ENCODE measurements at regions not wholly inside any gene's neighbourhood (a gene's known extent, or its start where the extent isn't known, plus 50 kb on each side); places are given as distances from the start of the nearest gene placed in this dataset.

- DNase-seq, result no peak
These were observed 428.2 kb upstream of the RGMA start for GRCh38 chr15:93517176-93517575.

- no peak for DNase-seq
These were observed 426.4 kb upstream of the RGMA start for GRCh38 chr15:93515256-93516051.

GRCh38 chr15:93506646-93507045 lies 417.6 kb upstream of the RGMA start:
- DNase-seq, result no peak

- DNase-seq, result no peak
These were observed 416.5 kb upstream of the RGMA start for GRCh38 chr15:93505506-93505905.

GRCh38 chr15:93501946-93502345 lies 412.9 kb upstream of the RGMA start:
- DNase-seq, result no peak

- no peak for DNase-seq
These were observed 411.1 kb upstream of the RGMA start for GRCh38 chr15:93500155-93500554.

GRCh38 chr15:93497291-93497690 lies 408.3 kb upstream of the RGMA start:
- no peak for DNase-seq

GRCh38 chr15:93496888-93497287 lies 407.9 kb upstream of the RGMA start:
- no peak for DNase-seq

- DNase-seq, result no peak
These were observed 407.0 kb upstream of the RGMA start for GRCh38 chr15:93495799-93496637.

GRCh38 chr15:93493172-93493571 lies 404.2 kb upstream of the RGMA start:
- DNase-seq, result no peak

GRCh38 chr15:93491291-93491690 lies 402.3 kb upstream of the RGMA start:
- DNase-seq, result no peak

- DNase-seq, result no peak
These were observed 399.3 kb upstream of the RGMA start for GRCh38 chr15:93488296-93488713.

GRCh38 chr15:93486407-93487117 lies 397.6 kb upstream of the RGMA start:
- DNase-seq, result no peak

- no peak for DNase-seq
These were observed 396.7 kb upstream of the RGMA start for GRCh38 chr15:93485438-93486327.

- no peak for DNase-seq
These were observed 394.9 kb upstream of the RGMA start for GRCh38 chr15:93483923-93484322.

- DNase-seq, result no peak
These were observed 393.7 kb upstream of the RGMA start for GRCh38 chr15:93482731-93483130.

- no peak for DNase-seq
These were observed 390.7 kb upstream of the RGMA start for GRCh38 chr15:93479715-93480114.

- no peak for DNase-seq
These were observed 389.9 kb upstream of the RGMA start for GRCh38 chr15:93478947-93479346.

- DNase-seq, result no peak
These were observed 388.7 kb upstream of the RGMA start for GRCh38 chr15:93477721-93478120.

GRCh38 chr15:93477188-93477587 lies 388.2 kb upstream of the RGMA start:
- no peak for DNase-seq

GRCh38 chr15:93476491-93477177 lies 387.6 kb upstream of the RGMA start:
- DNase-seq, result no peak

GRCh38 chr15:93474728-93475127 lies 385.7 kb upstream of the RGMA start:
- DNase-seq, result no peak

Measured in activated T-cell treated with anti-CD3 and anti-CD28 coated beads for 4 hours (primary cell).